K562 (cell line): ENCODE measurements at regions not wholly inside any gene's neighbourhood (a gene's known extent, or its start where the extent isn't known, plus 50 kb on each side); places are given as distances from the start of the nearest gene placed in this dataset.

Source experiments
- ADNP ChIP-seq: fragments of 200-800 bp; sonication (Bioruptor generic); IDR thresholded peaks from 2 replicates; pipeline ENCODE4 v1.6.1; 2016; ENCODE audit warnings: missing genetic modification characterization, missing compliant biosample characterization
- CTCF ChIP-seq, 3 experiments: IDR thresholded peaks in 2 of 3; conservative IDR thresholded peaks in 1 of 3; 2 replicates each; pipeline ENCODE4 v1.5.1; 2011 to 2012; ENCODE audit warnings: low read length in 3 of 3, mild to moderate bottlenecking in 3 of 3, control low read depth in 2 of 3, improper control_type of control experiment in 1 of 3, inconsistent platforms in 1 of 3, low read depth in 1 of 3, mixed read lengths in 1 of 3, moderate library complexity in 1 of 3; ENCODE audit not compliant: insufficient read depth in 2 of 3
- MTA2 ChIP-seq: fragments of 450-650 bp; IDR thresholded peaks from 2 replicates; pipeline ENCODE4 v1.6.1; 2016; ENCODE audit warnings: low read depth
- NR2C2 ChIP-seq, 2 experiments: fragments of 200-800 bp in 1 of 2; sonication (Bioruptor generic) in 1 of 2; sonication (generic) in 1 of 2; formaldehyde crosslinking in 1 of 2; IDR thresholded peaks; 2 replicates each; pipeline versions ENCODE4 v1.6.1 to v1.8.0; 2016 to 2022; ENCODE audit warnings: mild to moderate bottlenecking in 1 of 2, missing compliant biosample characterization in 1 of 2, missing genetic modification characterization in 1 of 2, missing genetic modification reagents in 1 of 2
- TCF3 ChIP-seq: sonication (generic); formaldehyde crosslinking; IDR thresholded peaks from 2 replicates; pipeline ENCODE4 v1.4.0; 2020; ENCODE audit warnings: mild to moderate bottlenecking, missing genetic modification reagents
- THRAP3 ChIP-seq: fragments of 450-650 bp; IDR thresholded peaks from 2 replicates; pipeline ENCODE4 v1.6.1; 2016; ENCODE audit warnings: mild to moderate bottlenecking, inconsistent platforms, borderline replicate concordance
- YBX1 ChIP-seq: fragments of 450-650 bp; IDR thresholded peaks from 2 replicates; pipeline ENCODE4 v1.7.1; 2016; ENCODE audit warnings: mild to moderate bottlenecking
- ZBTB49 ChIP-seq: sonication (generic); formaldehyde crosslinking; IDR thresholded peaks from 2 replicates; pipeline ENCODE4 v1.8.0; 2022; ENCODE audit warnings: missing genetic modification reagents, mild to moderate bottlenecking, borderline replicate concordance
- ZNF449 ChIP-seq: fragments of 250-450 bp; sonication (Bioruptor Pico); IDR thresholded peaks from 2 replicates; pipeline ENCODE4 v1.8.0; 2022; ENCODE audit warnings: moderate library complexity, mild to moderate bottlenecking, inconsistent platforms
- TF ChIP-seq, protein P1 (sequence below): sonication (generic); formaldehyde crosslinking; IDR thresholded peaks from 2 replicates; pipeline ENCODE4 v1.8.1; 2023; ENCODE audit warnings: mild to moderate bottlenecking, missing genetic modification reagents, moderate library complexity

DNA sequence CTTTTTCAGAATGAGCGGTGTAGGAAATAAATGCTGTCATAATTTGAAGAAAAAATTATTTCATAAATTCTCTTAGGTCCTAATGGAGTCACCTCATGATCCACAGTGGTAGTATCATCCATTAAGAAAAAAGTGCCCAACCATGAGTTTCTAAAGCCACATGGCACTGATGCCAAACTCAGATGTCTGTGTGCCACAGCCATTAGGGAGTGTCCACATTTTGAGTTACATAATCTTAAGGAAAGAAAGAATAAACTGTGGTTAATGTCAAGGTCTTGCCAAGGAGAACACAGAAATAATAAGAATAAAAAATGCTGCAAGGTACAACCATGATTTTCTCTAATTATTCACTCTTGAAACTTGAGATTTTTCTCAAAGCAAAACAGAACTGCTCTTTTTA, 1101.8 kb downstream of the SORCS3 start:
- TF ChIP-seq MTA2 (no peak), CTCF (IDR thresholded peaks at IDR 0.05 in 2 of 3, conservative IDR thresholded peaks at IDR 0.05 in 1 of 3; ENCODE audit: insufficient read depth in 2 of 3, low read depth in 1 of 3, low read length in 3 of 3) (no peak), THRAP3 (no peak), ZBTB49 (CRISPR knock-in tag) (no peak), TCF3 (no peak), NR2C2 (CRISPR knock-in tag; IDR thresholded peaks at IDR 0.05) (no peak), NR2C2 (tag; IDR thresholded peaks at IDR 0.05) (no peak), YBX1 (no peak), ADNP (tag) (no peak), ZNF449 (CRISPR knock-in tag) (no peak)
- TF ChIP-seq, protein P1, sequence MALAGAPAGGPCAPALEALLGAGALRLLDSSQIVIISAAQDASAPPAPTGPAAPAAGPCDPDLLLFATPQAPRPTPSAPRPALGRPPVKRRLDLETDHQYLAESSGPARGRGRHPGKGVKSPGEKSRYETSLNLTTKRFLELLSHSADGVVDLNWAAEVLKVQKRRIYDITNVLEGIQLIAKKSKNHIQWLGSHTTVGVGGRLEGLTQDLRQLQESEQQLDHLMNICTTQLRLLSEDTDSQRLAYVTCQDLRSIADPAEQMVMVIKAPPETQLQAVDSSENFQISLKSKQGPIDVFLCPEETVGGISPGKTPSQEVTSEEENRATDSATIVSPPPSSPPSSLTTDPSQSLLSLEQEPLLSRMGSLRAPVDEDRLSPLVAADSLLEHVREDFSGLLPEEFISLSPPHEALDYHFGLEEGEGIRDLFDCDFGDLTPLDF (CRISPR knock-in tag), result no peak
